GM12878 (cell line): ENCODE measurements at regions not wholly inside any gene's neighbourhood (a gene's known extent, or its start where the extent isn't known, plus 50 kb on each side); places are given as distances from the start of the nearest gene placed in this dataset.
A peak's percentile ranks its signal among the peaks of the same experiment; 100 is the strongest.

Source experiments
- ATAC-seq: fragments of 200-7000 bp; cut with Tn5 transposase; 3 replicates; pipeline ENCODE4 v1.9.1; 2020; ENCODE audit warnings: mild to moderate bottlenecking, moderate library complexity
- BruUV-seq: library from RNA; stranded (reverse); fragments of 400-500 nt; replicated peaks from 2 replicates; lab custom pipeline; 2021; lab: Mats Ljungman, UMichigan
- CTCF ChIA-PET: fragments of 300-600 bp; sonication (Branson Sonifier 250); formaldehyde crosslinking; extraction: SDS; loops from one replicate; lab custom pipeline; 2021; ENCODE audit warnings: inconsistent platforms; lab: Yijun Ruan, JAX
- POLR2A ChIA-PET: fragments of 350-600 bp; formaldehyde crosslinking; extraction: SDS; loops from one replicate; lab custom pipeline; 2021; ENCODE audit warnings: inconsistent platforms; lab: Charles Lee
- RAD21 ChIA-PET: fragments of 300-600 bp; sonication (Branson Sonifier 250); formaldehyde crosslinking; loops from one replicate; lab custom pipeline; 2023; ENCODE audit warnings: antibody characterized with exemption; ENCODE audit not compliant: unreplicated experiment; lab: Charles Lee
- SMC1A ChIA-PET: fragments of 300-600 bp; sonication (Branson Sonifier 250); formaldehyde crosslinking; loops from one replicate; lab custom pipeline; 2023; ENCODE audit not compliant: unreplicated experiment, uncharacterized antibody; lab: Charles Lee
- DNase-seq: peaks from one replicate; pipeline ENCODE4 v3.0.0-alpha.2; 2011; ENCODE audit warnings: low read depth, low spot score
- FAIRE-seq: peaks from 3 replicates; lab custom pipeline; 2011; peaks lifted over from hg19 to GRCh38; lab: Jason Lieb, UNC
- H2AFZ ChIP-seq: 2 replicates; pipeline ENCODE4 v1.6.0; 2011; ENCODE audit warnings: low read depth, low read length, control low read depth; ENCODE audit not compliant: control insufficient read depth
- H3K27ac ChIP-seq: 2 replicates; pipeline ENCODE4 v1.5.1; 2011; ENCODE audit warnings: control low read depth; ENCODE audit not compliant: control insufficient read depth, insufficient read depth
- H3K27me3 ChIP-seq, 2 experiments: replicated peaks in 1 of 2; 2 replicates each; pipeline versions ENCODE4 v1.6.0 to v1.6.1; 2011; ENCODE audit warnings: low read length in 1 of 2; ENCODE audit not compliant: control insufficient read depth in 2 of 2, insufficient read depth in 2 of 2
- H3K36me3 ChIP-seq, 2 experiments: 2 replicates each; pipeline ENCODE4 v1.5.1; 2011; ENCODE audit warnings: low read length in 1 of 2; ENCODE audit not compliant: control insufficient read depth in 2 of 2, insufficient read depth in 2 of 2
- H3K4me1 ChIP-seq: 2 replicates; pipeline ENCODE4 v1.6.1; 2011; ENCODE audit warnings: mild to moderate bottlenecking, low read length, moderate library complexity, mixed read lengths; ENCODE audit not compliant: control insufficient read depth, insufficient read depth
- H3K4me2 ChIP-seq: 2 replicates; pipeline ENCODE4 v1.6.0; 2011; ENCODE audit warnings: control low read depth; ENCODE audit not compliant: control insufficient read depth, insufficient read depth
- H3K4me3 ChIP-seq: fragments of 200-600 bp; sonication (generic); 2 replicates; pipeline ENCODE4 v1.5.1; 2016
- H3K79me2 ChIP-seq: 2 replicates; pipeline ENCODE4 v1.6.0; 2011; ENCODE audit warnings: low read length; ENCODE audit not compliant: control insufficient read depth, insufficient read depth
- H3K9ac ChIP-seq: 2 replicates; pipeline ENCODE4 v1.8.0; 2011; ENCODE audit warnings: low read length, control low read depth, mixed read lengths; ENCODE audit not compliant: control insufficient read depth, insufficient read depth
- H3K9me3 ChIP-seq: replicated peaks from 3 replicates; pipeline ENCODE4 v1.5.1; 2011; ENCODE audit warnings: mild to moderate bottlenecking, low read length; ENCODE audit not compliant: control insufficient read depth, insufficient read depth
- H4K20me1 ChIP-seq: 2 replicates; pipeline ENCODE4 v1.6.0; 2011; ENCODE audit not compliant: control insufficient read depth, insufficient read depth
- CBFB ChIP-seq: IDR thresholded peaks from 2 replicates; pipeline ENCODE4 v1.6.1; 2016; ENCODE audit warnings: antibody characterized with exemption, low read depth
- CBX3 ChIP-seq: fragments of 200-600 bp; sonication (generic); IDR thresholded peaks from 2 replicates; pipeline ENCODE4 v1.6.1; 2016; ENCODE audit warnings: low read depth, borderline replicate concordance
- EED ChIP-seq: sonication (generic); IDR thresholded peaks from 2 replicates; pipeline ENCODE4 v1.6.1; 2016; ENCODE audit warnings: antibody characterized with exemption, low read depth
- FOXK2 ChIP-seq: fragments of 450-650 bp; IDR thresholded peaks from 2 replicates; pipeline ENCODE4 v1.6.1; 2017; ENCODE audit warnings: mild to moderate bottlenecking, moderate library complexity
- FOXM1 ChIP-seq: IDR thresholded peaks from 2 replicates; pipeline ENCODE4 v1.6.1; 2012; ENCODE audit warnings: low read depth, mild to moderate bottlenecking, inconsistent platforms, low read length, moderate library complexity
- IKZF2 ChIP-seq, 2 experiments: fragments of 450-650 bp; IDR thresholded peaks; 2 replicates each; pipeline ENCODE4 v1.6.1; 2017; ENCODE audit warnings: mild to moderate bottlenecking in 2 of 2, moderate library complexity in 2 of 2
- JUNB ChIP-seq: IDR thresholded peaks from 2 replicates; pipeline ENCODE4 v1.6.1; 2016; ENCODE audit warnings: antibody characterized with exemption, mild to moderate bottlenecking
- POU2F2 ChIP-seq: IDR thresholded peaks from 3 replicates; pipeline ENCODE4 v1.6.1; 2011; ENCODE audit warnings: low read depth, mild to moderate bottlenecking, low read length, borderline replicate concordance
- RUNX3 ChIP-seq: IDR thresholded peaks from 2 replicates; pipeline ENCODE4 v1.6.1; 2012; ENCODE audit warnings: low read length, inconsistent platforms
- WGBS: methylation state at CpG from one replicate; pipeline ENCODE4 v1.1.6; 2016; ENCODE audit warnings: low lambda C conversion rate; ENCODE audit not compliant: insufficient replicate concordance, insufficient coverage; ENCODE audit errors: missing lambda C conversion rate; 5-methylcytosine and 5-hydroxymethylcytosine counted together
- in situ Hi-C: fragments of 300-500 bp; cut with MboI; formaldehyde crosslinking; loops from 9 replicates; pipeline ENCODE4 v1.14.3; 2018; ENCODE audit warnings: mixed read lengths
- intact Hi-C: fragments of 100-400 bp; cut with micrococcal nuclease; formaldehyde crosslinking; loops from one replicate; pipeline ENCODE4 v1.14.2; 2022; ENCODE audit not compliant: unreplicated experiment
- TF ChIP-seq, protein P1 (sequence below): fragments of 450-650 bp; IDR thresholded peaks from 2 replicates; pipeline ENCODE4 v1.6.1; 2016; ENCODE audit warnings: mild to moderate bottlenecking
- TF ChIP-seq, protein P2 (sequence below): IDR thresholded peaks from 2 replicates; pipeline ENCODE4 v1.6.1; 2012; ENCODE audit warnings: mild to moderate bottlenecking, low read depth, low read length

DNA sequence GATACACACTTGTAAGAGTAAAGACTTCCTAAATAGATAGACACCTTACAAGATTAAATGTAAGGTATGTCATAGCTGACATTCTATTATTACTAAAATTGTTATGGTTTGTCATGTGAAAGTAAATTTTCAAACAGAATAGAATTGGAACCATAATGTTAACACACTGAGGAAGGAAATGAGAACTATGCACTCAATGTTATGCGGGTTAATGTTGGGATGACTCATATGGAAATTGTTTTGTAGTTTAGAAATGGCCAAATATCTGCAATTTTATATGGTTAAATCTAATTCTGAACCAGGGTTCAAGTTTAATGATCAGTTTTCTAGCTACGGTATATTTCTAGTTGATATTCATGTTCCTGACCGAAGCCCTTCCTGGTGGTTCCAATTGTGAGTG is 214.2 kb upstream of the ADO start:
- WGBS: 43% methylated on average over 3 of the region's 3 CpGs
- Histone ChIP-seq H3K9ac (no peak overlapping the region), H3K27me3 (no peaks in the 10 kb centered on the region), H3K9me3 (no peaks in the 10 kb centered on the region; the same call in 2 of the 3 replicates)
- ChIA-PET RAD21 (interaction anchor here (0.6 to 1.9 kb wide), 9 partner anchors 62 to 571 kb away, joined by 3 to 7 read pairs (median 4); no protein-coding TSS in a partner anchor), SMC1A (interaction anchor here (0.5 to 2.7 kb wide), 16 partner anchors 8 to 567 kb away, joined by 3 to 11 read pairs (median 4); no protein-coding TSS in a partner anchor)
- no TSS peak for BruUV-seq
- no peak for DNase-seq
- TF ChIP-seq IKZF2 (IDR thresholded peaks at IDR 0.05): 0 out of 4 replicates have a peak, but pooled peaks of 1 of the 2 experiments have one; percentile 10
- no peak for TF ChIP-seq CBFB
- TF ChIP-seq RUNX3: peak; percentile 25; the same call in 1 of the 2 replicates
- no peak for TF ChIP-seq FOXK2
- TF ChIP-seq CBX3: no peak
- 0 out of 2 replicates have a peak, but pooled peaks have one; percentile 21 for TF ChIP-seq JUNB
- TF ChIP-seq, all 136 proteins: peak for 3
- Histone ChIP-seq H4K20me1 (no peaks in the 10 kb centered on the region), H3K36me3 (no peaks in the 10 kb centered on the region), H2AFZ (no peak overlapping the region), H3K4me3 (no peak overlapping the region), H3K4me1 (peaks cover 7% of the 10 kb centered on the region), H3K4me2 (no peak overlapping the region), H3K79me2 (no peaks in the 10 kb centered on the region), H3K27ac (no peak overlapping the region)
- FAIRE-seq (no peak), ATAC-seq (no peak)
- ChIA-PET CTCF (interaction anchor here (1.0 to 3.0 kb wide), 14 partner anchors 9 to 577 kb away, joined by 3 to 19 read pairs (median 4); no protein-coding TSS in a partner anchor), POLR2A (no interaction called here)
- intact Hi-C loops: loop anchor here (5.0 to 10.0 kb wide), 2 partner anchors 412 to 1134 kb away; no protein-coding TSS in a partner anchor
- in situ Hi-C loops: loop anchor here (25.0 kb wide), 1 partner anchor 1122 kb away; no protein-coding TSS in a partner anchor

- no peak overlapping the region; the same call in 1 of the 2 replicates for H3K4me2 ChIP-seq
- peak; percentile 70 for FAIRE-seq
- TF ChIP-seq POU2F2 (0 out of 3 replicates have a peak, but pooled peaks have one; percentile 38), FOXM1 (peak; percentile 45; the same call in 1 of the 2 replicates), EED (0 out of 2 replicates have a peak, but pooled peaks have one; percentile 34)
- TF ChIP-seq, protein P1, sequence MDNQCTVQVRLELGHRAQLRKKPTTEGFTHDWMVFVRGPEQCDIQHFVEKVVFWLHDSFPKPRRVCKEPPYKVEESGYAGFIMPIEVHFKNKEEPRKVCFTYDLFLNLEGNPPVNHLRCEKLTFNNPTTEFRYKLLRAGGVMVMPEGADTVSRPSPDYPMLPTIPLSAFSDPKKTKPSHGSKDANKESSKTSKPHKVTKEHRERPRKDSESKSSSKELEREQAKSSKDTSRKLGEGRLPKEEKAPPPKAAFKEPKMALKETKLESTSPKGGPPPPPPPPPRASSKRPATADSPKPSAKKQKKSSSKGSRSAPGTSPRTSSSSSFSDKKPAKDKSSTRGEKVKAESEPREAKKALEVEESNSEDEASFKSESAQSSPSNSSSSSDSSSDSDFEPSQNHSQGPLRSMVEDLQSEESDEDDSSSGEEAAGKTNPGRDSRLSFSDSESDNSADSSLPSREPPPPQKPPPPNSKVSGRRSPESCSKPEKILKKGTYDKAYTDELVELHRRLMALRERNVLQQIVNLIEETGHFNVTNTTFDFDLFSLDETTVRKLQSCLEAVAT: peak; percentile 69
- TF ChIP-seq, protein P2, sequence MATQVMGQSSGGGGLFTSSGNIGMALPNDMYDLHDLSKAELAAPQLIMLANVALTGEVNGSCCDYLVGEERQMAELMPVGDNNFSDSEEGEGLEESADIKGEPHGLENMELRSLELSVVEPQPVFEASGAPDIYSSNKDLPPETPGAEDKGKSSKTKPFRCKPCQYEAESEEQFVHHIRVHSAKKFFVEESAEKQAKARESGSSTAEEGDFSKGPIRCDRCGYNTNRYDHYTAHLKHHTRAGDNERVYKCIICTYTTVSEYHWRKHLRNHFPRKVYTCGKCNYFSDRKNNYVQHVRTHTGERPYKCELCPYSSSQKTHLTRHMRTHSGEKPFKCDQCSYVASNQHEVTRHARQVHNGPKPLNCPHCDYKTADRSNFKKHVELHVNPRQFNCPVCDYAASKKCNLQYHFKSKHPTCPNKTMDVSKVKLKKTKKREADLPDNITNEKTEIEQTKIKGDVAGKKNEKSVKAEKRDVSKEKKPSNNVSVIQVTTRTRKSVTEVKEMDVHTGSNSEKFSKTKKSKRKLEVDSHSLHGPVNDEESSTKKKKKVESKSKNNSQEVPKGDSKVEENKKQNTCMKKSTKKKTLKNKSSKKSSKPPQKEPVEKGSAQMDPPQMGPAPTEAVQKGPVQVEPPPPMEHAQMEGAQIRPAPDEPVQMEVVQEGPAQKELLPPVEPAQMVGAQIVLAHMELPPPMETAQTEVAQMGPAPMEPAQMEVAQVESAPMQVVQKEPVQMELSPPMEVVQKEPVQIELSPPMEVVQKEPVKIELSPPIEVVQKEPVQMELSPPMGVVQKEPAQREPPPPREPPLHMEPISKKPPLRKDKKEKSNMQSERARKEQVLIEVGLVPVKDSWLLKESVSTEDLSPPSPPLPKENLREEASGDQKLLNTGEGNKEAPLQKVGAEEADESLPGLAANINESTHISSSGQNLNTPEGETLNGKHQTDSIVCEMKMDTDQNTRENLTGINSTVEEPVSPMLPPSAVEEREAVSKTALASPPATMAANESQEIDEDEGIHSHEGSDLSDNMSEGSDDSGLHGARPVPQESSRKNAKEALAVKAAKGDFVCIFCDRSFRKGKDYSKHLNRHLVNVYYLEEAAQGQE: no peak
Observed at GRCh38 chr10:62594093-62594520, 210.4 kb upstream of the ADO start.

More at GRCh38 chr10:62594093-62594520, 210.4 kb upstream of the ADO start:
- no peak overlapping the region for H3K27ac ChIP-seq
- no peaks in the 10 kb centered on the region; the same call in 2 of the 3 replicates for H3K9me3 ChIP-seq
- H3K27me3 ChIP-seq: no peaks in the 10 kb centered on the region
- 33% methylated on average over 3 of the region's 3 CpGs for WGBS
- peak; percentile 30 for DNase-seq
- ChIA-PET RAD21 (interaction anchor here (0.5 to 4.9 kb wide), 28 partner anchors 16 to 1126 kb away, joined by 3 to 55 read pairs (median 4); partner anchors contain the start of gene EGR2), CTCF (interaction anchor here (0.6 to 4.6 kb wide), 41 partner anchors 10 to 1126 kb away, joined by 3 to 64 read pairs (median 4); partner anchors contain the start of gene EGR2), POLR2A (interaction anchor here (1.9 kb wide), 1 partner anchor 217 kb away, joined by 5 read pairs; no protein-coding TSS in a partner anchor), SMC1A (interaction anchor here (0.6 to 4.9 kb wide), 34 partner anchors 10 to 1035 kb away, joined by 3 to 46 read pairs (median 5); partner anchors contain the start of gene EGR2)
- no peak overlapping the region for H3K4me3 ChIP-seq
- H3K79me2 ChIP-seq: no peaks in the 10 kb centered on the region
- no peaks in the 10 kb centered on the region for H4K20me1 ChIP-seq
- no peak overlapping the region for H3K9ac ChIP-seq
- H3K4me1 ChIP-seq: peaks cover 7% of the 10 kb centered on the region
- in situ Hi-C loops (loop anchor here (25.0 kb wide), 1 partner anchor 1118 kb away; no protein-coding TSS in a partner anchor), intact Hi-C loops (loop anchor here (1.0 to 10.0 kb wide), 6 partner anchors 157 to 1131 kb away; no protein-coding TSS in a partner anchor)
- ATAC-seq: peak; percentile 94
- no peaks in the 10 kb centered on the region for H3K36me3 ChIP-seq
- no peak overlapping the region for H2AFZ ChIP-seq
- BruUV-seq: no TSS peak
